IPS DF 6.9 (cell line): ENCODE measurements at regions not wholly inside any gene's neighbourhood (a gene's known extent, or its start where the extent isn't known, plus 50 kb on each side); places are given as distances from the start of the nearest gene placed in this dataset.
"Not testable (repeated sequence)": the region's sequence is repeated elsewhere in the genome, so short reads cannot be mapped to it uniquely, and the experiment has no call there.

Experiments
- DNase-seq: peaks from one replicate; pipeline ENCODE4 v3.0.0-alpha.2; 2013; ENCODE audit warnings: low read depth, low spot score
- H3K27ac ChIP-seq: one replicate; pipeline ENCODE4 v1.5.1; 2013; ENCODE audit warnings: low read length, control low read depth
- H3K27me3 ChIP-seq: 2 replicates; pipeline ENCODE4 v1.6.1; 2013; ENCODE audit warnings: mild to moderate bottlenecking, low read length; ENCODE audit not compliant: control insufficient read depth, insufficient read depth
- H3K36me3 ChIP-seq: 2 replicates; pipeline ENCODE4 v1.6.1; 2013; ENCODE audit warnings: low read length; ENCODE audit not compliant: control insufficient read depth, insufficient read depth
- H3K4me1 ChIP-seq: 2 replicates; pipeline ENCODE4 v1.6.1; 2013; ENCODE audit warnings: low read length; ENCODE audit not compliant: control insufficient read depth, insufficient read depth
- H3K4me3 ChIP-seq: 2 replicates; pipeline ENCODE4 v1.5.1; 2013; ENCODE audit warnings: mild to moderate bottlenecking, low read length
- H3K9me3 ChIP-seq: 2 replicates; pipeline ENCODE4 v1.6.1; 2013; ENCODE audit warnings: low read length, inconsistent platforms; ENCODE audit not compliant: control insufficient read depth, insufficient read depth
- WGBS: extraction: QIAGEN DNeasy Blood & Tissue Kit; methylation state at CpG from one replicate; pipeline ENCODE4 v1.1.7; 2013; ENCODE audit warnings: mixed read lengths, missing lambda C conversion rate; ENCODE audit not compliant: insufficient read length, insufficient coverage; 5-methylcytosine and 5-hydroxymethylcytosine counted together

GRCh38 chr12:68387338-68387737 is 55.2 kb upstream of the MDM1 start:
- no peaks in the 10 kb centered on the region for H3K27me3 ChIP-seq

DNA sequence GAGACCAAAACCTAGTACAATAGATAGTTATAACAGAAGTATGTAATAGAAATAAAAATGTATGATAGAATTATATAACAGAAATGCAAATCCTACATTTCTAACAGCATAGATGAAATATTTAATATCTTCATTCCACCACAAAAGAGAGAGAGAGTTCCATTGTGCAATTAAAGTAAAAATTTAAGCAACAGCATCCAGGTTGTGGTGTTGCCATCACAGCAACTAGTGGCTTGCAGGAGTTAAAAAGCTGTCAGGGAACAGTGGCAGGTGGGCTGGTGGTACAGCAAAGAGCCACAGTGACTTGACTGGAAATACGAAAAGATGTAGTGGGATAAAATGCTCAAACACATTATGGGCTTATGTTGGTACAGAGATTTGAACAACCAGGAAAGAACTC is 57.1 kb upstream of the MDM1 start:
- no peaks in the 10 kb centered on the region for H3K4me1 ChIP-seq
- H3K27me3 ChIP-seq, result no peaks in the 10 kb centered on the region
- DNase-seq, result no peak
- no CpG with 5 or more reads among the region's 1 CpG for WGBS
- no peaks in the 10 kb centered on the region for H3K9me3 ChIP-seq
- no peak overlapping the region for H3K27ac ChIP-seq
- H3K4me3 ChIP-seq, result no peak overlapping the region
- no peaks in the 10 kb centered on the region for H3K36me3 ChIP-seq

More at GRCh38 chr12:68387338-68387737, 55.2 kb upstream of the MDM1 start:
- no peak for DNase-seq
- H3K36me3 ChIP-seq, result no peaks in the 10 kb centered on the region
- no peak overlapping the region for H3K27ac ChIP-seq
- H3K4me3 ChIP-seq, result no peak overlapping the region
- no peaks in the 10 kb centered on the region for H3K4me1 ChIP-seq
- WGBS, result no CpG with 5 or more reads among the region's 1 CpG
- H3K9me3 ChIP-seq, result no peaks in the 10 kb centered on the region

- no peak overlapping the region for H3K27ac ChIP-seq
- no peak for DNase-seq
- no peaks in the 10 kb centered on the region for H3K9me3 ChIP-seq
- H3K4me1 ChIP-seq, result no peaks in the 10 kb centered on the region
- no peak overlapping the region for H3K4me3 ChIP-seq
- no peaks in the 10 kb centered on the region for H3K36me3 ChIP-seq
- no CpG with 5 or more reads among the region's 3 CpGs for WGBS
- no peaks in the 10 kb centered on the region for H3K27me3 ChIP-seq
These were observed 59.8 kb upstream of the MDM1 start for GRCh38 chr12:68391937-68392336.

DNA sequence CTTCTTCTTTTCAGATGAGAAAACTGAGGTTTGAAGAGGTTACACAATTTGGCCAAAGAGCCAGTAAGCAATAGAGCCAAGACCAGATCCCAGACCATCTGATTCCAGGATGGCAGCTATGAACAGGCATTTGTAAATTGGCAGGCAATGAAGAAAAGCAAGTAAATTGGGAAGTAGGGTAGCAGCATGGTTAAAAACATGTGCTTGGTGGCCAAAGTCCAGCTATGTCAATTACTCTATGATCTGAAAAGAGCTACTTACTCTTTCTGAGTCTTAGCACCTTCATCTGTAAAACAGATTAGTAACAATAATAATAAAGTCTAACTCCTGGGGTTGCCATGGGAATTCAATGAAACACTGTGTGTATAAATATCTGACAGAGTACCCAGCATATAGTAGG is 60.2 kb upstream of the MDM1 start:
- Histone ChIP-seq H3K27me3 (no peaks in the 10 kb centered on the region), H3K9me3 (no peaks in the 10 kb centered on the region), H3K27ac (no peak overlapping the region), H3K4me1 (no peaks in the 10 kb centered on the region), H3K4me3 (no peak overlapping the region), H3K36me3 (no peaks in the 10 kb centered on the region)
- DNase-seq, result no peak

DNA sequence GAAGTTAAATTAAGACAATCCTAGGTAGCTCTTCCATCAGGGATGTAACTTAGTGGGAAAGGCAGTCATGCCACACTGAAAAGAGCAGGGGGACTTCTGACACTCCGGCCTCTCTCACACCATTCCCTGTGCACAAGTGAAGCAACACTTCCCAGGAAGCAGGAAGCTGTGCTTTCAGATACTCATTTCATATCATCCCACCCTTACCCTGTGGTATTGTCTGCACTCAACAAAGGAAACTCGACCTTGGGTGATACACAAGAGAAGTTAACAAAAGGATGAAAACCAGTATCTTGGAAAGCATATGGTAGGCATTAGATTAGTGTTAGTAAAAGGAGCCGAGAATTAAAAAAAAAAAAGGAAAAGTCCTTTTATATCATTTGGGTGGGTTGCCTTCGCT is 61.3 kb upstream of the MDM1 start:
- Histone ChIP-seq H3K4me3 (no peak overlapping the region), H3K27me3 (no peaks in the 10 kb centered on the region), H3K27ac (no peak overlapping the region), H3K9me3 (no peaks in the 10 kb centered on the region), H3K4me1 (no peaks in the 10 kb centered on the region), H3K36me3 (no peaks in the 10 kb centered on the region)
- no peak for DNase-seq
- no CpG with 5 or more reads among the region's 4 CpGs for WGBS

DNA sequence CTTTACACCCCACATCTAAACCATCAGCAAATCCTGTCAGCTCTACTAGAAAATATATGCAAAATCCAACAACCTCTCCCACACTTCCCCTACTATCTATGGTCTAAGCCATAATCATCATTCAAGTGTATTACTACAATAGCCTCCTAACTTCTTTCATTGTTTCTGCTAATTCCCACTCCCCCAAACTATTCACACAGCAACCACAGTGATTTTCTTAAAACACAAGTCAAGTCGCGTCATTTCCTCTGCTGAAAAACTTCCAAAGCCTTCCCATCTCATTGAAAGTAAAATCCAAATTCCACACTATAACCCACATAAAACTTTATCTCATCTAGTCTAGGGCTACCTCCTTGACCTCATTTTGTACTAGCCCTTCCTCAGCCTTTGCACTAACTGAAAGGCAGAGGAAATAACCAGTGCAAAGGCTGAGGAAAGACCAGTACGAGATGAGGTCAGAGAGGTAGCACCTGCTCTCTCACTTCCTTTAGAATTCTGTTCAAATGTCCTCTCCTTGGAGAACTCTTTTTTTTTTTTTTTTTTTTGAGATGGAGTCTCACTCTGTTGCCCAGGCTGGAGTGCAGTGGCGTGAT is 65.5 kb upstream of the MDM1 start:
- Histone ChIP-seq H3K36me3 (no peaks in the 10 kb centered on the region), H3K4me3 (no peak overlapping the region), H3K4me1 (no peaks in the 10 kb centered on the region), H3K27ac (no peak overlapping the region), H3K27me3 (no peaks in the 10 kb centered on the region), H3K9me3 (no peaks in the 10 kb centered on the region)
- 100% methylated on average over 2 of the region's 4 CpGs for WGBS
- no peak for DNase-seq

DNA sequence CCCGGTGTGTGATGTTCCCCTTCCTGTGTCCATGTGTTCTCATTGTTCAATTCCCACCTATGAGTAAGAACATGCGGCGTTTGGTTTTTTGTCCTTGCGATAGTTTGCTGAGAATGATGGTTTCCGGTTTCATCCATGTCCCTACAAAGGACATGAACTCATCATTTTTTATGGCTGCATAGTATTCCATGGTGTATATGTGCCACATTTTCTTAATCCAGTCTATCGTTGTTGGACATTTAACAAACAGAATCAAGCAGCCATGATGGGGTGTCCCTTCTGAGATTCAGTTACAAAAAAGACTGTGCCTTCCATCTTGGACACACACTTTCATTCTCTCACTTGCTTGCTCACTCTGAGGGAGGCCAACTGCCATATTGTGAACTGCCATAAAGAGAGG is 66.5 kb upstream of the MDM1 start:
- not testable (repeated sequence) for H3K36me3 ChIP-seq, H3K4me3 ChIP-seq, H3K27me3 ChIP-seq, H3K27ac ChIP-seq, DNase-seq, H3K9me3 ChIP-seq, H3K4me1 ChIP-seq
- no CpG with 5 or more reads among the region's 6 CpGs for WGBS

DNA sequence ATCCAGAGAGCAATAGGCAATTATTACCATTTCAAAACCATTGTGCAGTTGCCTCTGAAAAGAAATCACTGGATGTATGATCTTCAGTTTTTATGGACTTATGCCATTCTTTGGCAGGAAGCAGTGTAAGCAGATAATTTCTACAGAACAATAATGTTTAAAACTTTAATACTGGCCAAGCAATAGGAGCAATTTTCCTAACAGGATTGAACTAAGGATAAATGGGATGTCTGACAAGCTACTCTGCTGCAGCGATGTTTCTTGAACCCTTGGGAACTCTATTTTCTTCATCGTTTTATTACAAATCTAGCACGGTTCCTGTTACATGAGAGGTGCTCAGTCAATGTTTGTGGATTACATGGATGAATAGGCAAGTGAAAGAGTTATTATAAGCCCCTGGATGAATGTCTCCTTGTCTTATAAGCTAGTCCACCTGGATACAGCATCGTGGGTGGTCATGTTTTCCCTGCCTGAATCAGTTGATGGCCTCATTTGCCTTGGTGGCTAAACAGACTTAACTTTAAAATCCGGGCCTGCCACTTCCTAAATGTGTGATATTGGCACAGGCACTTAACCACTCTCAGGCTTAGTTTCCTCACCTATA is 68.2 kb upstream of the MDM1 start:
- Histone ChIP-seq H3K36me3 (no peaks in the 10 kb centered on the region), H3K27ac (no peak overlapping the region), H3K4me3 (no peak overlapping the region), H3K4me1 (no peaks in the 10 kb centered on the region), H3K27me3 (no peaks in the 10 kb centered on the region), H3K9me3 (no peaks in the 10 kb centered on the region)
- DNase-seq, result no peak
- WGBS, result no CpG with 5 or more reads among the region's 5 CpGs

DNA sequence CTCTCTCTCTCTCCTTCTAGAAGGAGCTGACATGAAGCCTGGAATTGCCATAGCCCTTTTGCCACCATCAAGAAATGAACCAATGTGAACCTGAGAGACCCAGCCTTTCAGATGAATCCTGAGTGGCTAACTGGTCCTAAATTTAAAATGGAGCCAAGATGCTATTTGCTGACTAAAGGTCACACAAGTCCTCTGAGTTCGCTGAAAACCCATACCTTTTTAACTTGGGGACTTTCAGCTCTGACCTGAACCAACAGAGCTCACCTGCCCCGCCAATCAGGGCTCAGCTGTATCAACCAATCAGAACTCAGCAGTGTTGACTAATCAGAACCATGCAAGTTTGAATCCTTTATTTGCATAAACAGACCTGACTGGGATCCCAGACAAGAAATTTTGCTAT is 70.3 kb upstream of the MDM1 start:
- H3K27me3 ChIP-seq, result no peaks in the 10 kb centered on the region
- H3K27ac ChIP-seq, result no peak overlapping the region
- no peaks in the 10 kb centered on the region for H3K36me3 ChIP-seq
- no peak for DNase-seq
- H3K9me3 ChIP-seq, result no peaks in the 10 kb centered on the region
- no CpG with 5 or more reads among the region's 2 CpGs for WGBS
- H3K4me3 ChIP-seq, result no peak overlapping the region
- H3K4me1 ChIP-seq, result no peaks in the 10 kb centered on the region

GRCh38 chr12:68403296-68403695 is 71.1 kb upstream of the MDM1 start:
- Histone ChIP-seq H3K9me3 (no peaks in the 10 kb centered on the region), H3K36me3 (no peaks in the 10 kb centered on the region), H3K4me3 (no peak overlapping the region), H3K27me3 (no peaks in the 10 kb centered on the region), H3K4me1 (no peaks in the 10 kb centered on the region), H3K27ac (no peak overlapping the region)
- WGBS, result no CpG with 5 or more reads among the region's 1 CpG
- no peak for DNase-seq

DNA sequence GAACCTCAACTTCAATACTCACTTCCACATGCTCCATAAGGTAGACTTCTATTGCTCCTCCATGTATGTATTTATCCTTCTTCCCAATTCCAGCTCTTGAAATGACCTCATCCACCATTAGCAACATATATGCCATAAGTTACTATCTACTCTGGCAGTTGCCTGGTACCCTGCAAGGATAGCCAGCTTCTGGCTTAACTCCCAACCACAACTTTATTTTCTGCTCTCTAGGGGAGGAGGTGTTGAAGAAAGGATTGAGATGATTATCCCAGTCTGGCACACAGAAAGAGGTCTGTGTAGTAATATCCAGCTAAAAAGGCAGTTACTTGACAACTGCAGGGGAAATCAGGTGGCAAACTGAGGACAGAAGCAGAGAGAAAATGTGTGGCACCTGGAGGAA is 71.5 kb upstream of the MDM1 start:
- no peak overlapping the region for H3K27ac ChIP-seq
- no peaks in the 10 kb centered on the region for H3K36me3 ChIP-seq
- H3K4me1 ChIP-seq, result no peaks in the 10 kb centered on the region
- H3K4me3 ChIP-seq, result no peak overlapping the region
- H3K9me3 ChIP-seq, result no peaks in the 10 kb centered on the region
- H3K27me3 ChIP-seq, result no peaks in the 10 kb centered on the region
- no peak for DNase-seq
